H1 (cell line): ENCODE measurements at regions not wholly inside any gene's neighbourhood (a gene's known extent, or its start where the extent isn't known, plus 50 kb on each side); places are given as distances from the start of the nearest gene placed in this dataset.

Experiments used
- CBX8 ChIP-seq: fragments of 300-800, 300-1000 bp; sonication (generic); IDR thresholded peaks from 2 replicates; pipeline ENCODE4 v1.7.1; 2016; ENCODE audit warnings: low read depth, low read length, borderline replicate concordance
- CHD1 ChIP-seq: IDR thresholded peaks from 2 replicates; pipeline ENCODE4 v1.6.1; 2012; ENCODE audit warnings: low read depth, low read length, improper control_type of control experiment
- CHD7 ChIP-seq: fragments of 300-600 bp; sonication (generic); IDR thresholded peaks from 2 replicates; pipeline ENCODE4 v1.7.1; 2012; ENCODE audit warnings: low read length, moderate library complexity, mild to moderate bottlenecking, inconsistent platforms; ENCODE audit not compliant: insufficient replicate concordance
- FOSL1 ChIP-seq: IDR thresholded peaks from 2 replicates; pipeline ENCODE4 v1.6.1; 2011; ENCODE audit warnings: mild to moderate bottlenecking, low read depth, low read length, moderate library complexity; ENCODE audit not compliant: insufficient read depth
- JUN ChIP-seq: IDR thresholded peaks from 2 replicates; pipeline ENCODE4 v1.6.1; 2011; ENCODE audit warnings: low read depth, mild to moderate bottlenecking, improper control_type of control experiment, low read length
- POLR2A ChIP-seq, 2 experiments: IDR thresholded peaks; 1 replicate in 1 of 2; 2 replicates in 1 of 2; pipeline ENCODE4 v1.6.1; 2011; ENCODE audit warnings: low read depth in 2 of 2, low read length in 2 of 2, mild to moderate bottlenecking in 2 of 2; ENCODE audit errors: control extremely low read depth in 1 of 2
- TAF1 ChIP-seq: IDR thresholded peaks from 2 replicates; pipeline ENCODE4 v1.6.1; 2011; ENCODE audit warnings: mild to moderate bottlenecking, low read depth, low read length
- YY1 ChIP-seq: IDR thresholded peaks from 2 replicates; pipeline ENCODE4 v1.6.1; 2011; ENCODE audit warnings: low read depth, mild to moderate bottlenecking, low read length

- no peak for TF ChIP-seq CHD7
- TF ChIP-seq CBX8, result no peak
- TF ChIP-seq JUN, result no peak
- TF ChIP-seq FOSL1, result no peak
- TF ChIP-seq TAF1, result no peak
- no peak for TF ChIP-seq YY1
- no peak for TF ChIP-seq CHD1
- TF ChIP-seq POLR2A (IDR thresholded peaks at IDR 0.05; ENCODE audit: control extremely low read depth in 1 of 2, low read depth in 2 of 2, low read length in 2 of 2), result no peak
Measured at GRCh38 chr16:24653725-24654124, 75.7 kb upstream of the TNRC6A start (continued).
